IPS-NIHi11 (cell line): ENCODE measurements at regions not wholly inside any gene's neighbourhood (a gene's known extent, or its start where the extent isn't known, plus 50 kb on each side); places are given as distances from the start of the nearest gene placed in this dataset.
"Not testable (repeated sequence)": the region's sequence is repeated elsewhere in the genome, so short reads cannot be mapped to it uniquely, and the experiment has no call there.

Source experiments
- DNase-seq: peaks from one replicate; pipeline ENCODE4 v3.0.0; 2012; ENCODE audit warnings: mixed read lengths, low spot score

- not testable (repeated sequence) for DNase-seq
Measured at GRCh38 chr2:114018464-114018863, 128.6 kb downstream of the ACTR3 start.

GRCh38 chr2:114020668-114021067 is 130.8 kb downstream of the ACTR3 start:
- DNase-seq = no peak

GRCh38 chr2:114022360-114023085 is 132.6 kb downstream of the ACTR3 start:
- no peak for DNase-seq

GRCh38 chr2:114024326-114024725 is 134.4 kb downstream of the ACTR3 start:
- DNase-seq = no peak

DNA sequence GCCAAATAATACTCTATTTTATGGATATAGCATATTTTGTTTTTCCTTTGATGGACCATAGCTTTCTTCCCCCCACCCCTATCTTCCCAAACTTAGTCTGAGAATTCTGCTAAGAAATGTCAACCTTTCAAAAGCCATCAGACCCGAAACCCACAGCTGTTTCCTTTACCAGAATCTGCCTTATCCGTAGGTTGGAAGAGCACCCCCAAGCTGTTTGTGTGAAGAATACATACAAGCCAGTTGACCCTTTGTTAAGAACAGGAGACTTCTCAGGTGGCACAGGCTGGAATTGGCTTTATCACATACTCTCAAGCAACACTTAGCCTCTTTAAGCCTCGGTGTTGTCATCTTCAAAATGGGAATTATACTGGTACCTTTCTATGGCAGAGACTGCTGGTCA is 135.1 kb downstream of the ACTR3 start:
- DNase-seq = no peak

DNA sequence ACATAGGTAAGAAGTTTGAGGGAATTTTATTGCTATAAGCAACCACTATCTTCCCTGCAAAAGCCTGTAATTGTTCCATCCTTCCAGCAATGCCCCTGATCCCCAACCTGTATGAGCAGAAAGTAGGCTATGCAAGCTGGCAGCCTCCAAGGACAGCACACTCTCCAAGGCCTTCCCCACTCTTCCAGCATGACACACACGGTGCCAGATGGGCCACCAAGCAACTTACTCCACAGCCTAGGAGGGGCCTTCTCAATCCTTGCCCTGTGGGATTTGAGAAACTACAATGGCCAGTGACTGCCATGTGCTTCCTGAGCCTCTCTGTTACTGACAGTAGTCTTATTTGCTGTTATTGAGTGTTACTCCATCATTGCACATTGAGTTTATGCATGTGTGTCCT is 137.5 kb downstream of the ACTR3 start:
- no peak for DNase-seq

DNA sequence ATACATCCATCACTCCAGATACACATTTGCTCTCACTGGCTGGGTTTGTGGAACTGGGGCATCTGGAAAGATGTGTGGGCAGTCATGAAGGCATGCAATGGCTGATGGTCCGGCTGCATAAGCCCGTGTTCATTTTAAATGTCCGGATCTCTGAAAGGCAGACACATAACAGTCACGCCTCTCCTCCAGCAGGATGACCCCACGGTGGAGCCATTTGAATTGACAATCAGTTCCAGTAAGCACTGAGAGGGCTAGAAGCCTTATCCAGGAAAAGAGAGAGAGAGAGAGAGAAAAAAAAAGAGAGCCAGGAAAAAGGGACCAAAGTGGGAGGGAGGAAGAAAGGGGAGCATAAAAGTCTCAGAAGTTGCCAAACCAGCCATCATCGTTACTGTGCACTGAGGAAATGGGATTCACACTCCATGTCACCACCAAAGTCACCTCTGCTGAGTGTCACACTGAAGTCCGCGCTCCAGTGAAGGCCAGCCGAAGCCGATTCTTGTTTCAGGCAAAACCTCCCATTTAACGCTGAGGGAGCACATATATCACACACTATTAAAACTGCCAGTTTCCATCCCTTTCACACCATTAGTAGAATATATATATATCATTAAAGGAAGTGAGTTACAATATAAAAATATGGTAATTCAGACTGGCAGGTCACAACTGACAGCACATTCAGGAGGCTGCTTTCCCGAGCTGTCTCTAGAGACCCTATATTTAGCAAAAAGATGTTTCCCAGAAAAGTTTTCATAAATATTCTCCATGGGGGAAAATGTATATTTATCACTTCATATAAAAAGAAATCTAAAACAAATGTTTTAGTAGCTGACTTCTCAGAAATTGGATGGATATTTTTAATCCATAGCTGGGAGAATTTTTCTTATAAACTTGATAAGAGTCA is 142.0 kb downstream of the ACTR3 start:
- DNase-seq = no peak

- no peak for DNase-seq
Measured at GRCh38 chr2:114032705-114033104, 142.8 kb downstream of the ACTR3 start.

DNA sequence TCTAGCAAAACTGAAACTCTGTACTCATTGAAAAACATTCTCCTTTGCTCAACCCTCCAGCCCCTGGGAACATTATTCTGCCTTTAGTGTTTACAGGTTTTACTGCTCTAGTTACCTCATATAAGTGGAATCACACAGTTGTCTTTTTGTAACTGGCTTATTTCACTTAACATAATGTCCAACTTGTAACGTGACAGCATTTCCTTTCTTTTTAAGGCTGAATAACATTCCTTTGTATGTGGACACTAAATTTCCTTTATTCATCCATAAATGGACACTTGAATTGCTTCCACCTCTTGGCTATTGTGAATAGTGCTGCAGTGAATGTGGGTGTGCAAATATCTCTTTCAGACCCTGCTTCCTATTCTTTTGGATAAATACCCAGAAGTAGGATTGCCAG is 144.9 kb downstream of the ACTR3 start:
- no peak for DNase-seq

DNA sequence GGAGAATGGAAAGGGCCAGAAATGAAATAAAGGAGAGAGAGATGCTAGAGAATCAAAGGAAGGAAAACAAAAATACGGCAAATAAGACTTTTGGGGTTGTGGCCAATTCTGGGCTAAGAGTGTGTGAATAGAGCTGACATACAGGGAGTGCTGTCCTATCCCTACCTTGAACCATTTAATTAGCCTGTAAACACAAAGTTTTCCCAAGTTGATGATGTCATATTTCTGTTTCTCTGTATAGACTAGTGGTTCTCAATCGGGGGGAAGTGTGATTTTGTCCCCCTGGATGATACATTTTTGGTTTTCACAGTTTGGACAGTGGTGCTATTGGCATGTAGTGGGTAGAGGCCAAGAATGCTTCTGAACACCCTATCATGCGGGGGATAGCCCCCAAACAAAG is 148.8 kb downstream of the ACTR3 start:
- no peak for DNase-seq

DNA sequence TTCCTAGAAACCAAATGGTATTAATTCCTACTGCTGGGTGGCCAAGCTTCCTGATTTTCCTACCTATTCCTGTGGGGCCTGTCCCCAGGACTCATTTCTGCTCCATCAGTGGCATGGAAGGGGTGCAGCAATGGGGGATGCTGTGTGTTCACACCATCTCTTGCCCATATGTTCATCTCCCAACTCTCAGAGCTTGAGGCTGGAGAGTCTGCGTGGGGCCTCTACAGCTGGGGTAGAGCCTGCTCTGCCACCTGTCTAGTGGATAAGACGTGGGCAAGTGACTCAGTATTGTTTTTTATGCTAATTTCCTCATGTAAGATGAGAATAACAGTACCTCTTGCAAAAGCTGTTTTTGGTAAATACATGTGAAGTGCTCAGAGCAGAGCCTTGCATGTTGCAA is 149.8 kb downstream of the ACTR3 start:
- DNase-seq = no peak

- no peak for DNase-seq
Measured at GRCh38 chr2:114040826-114041225, 150.9 kb downstream of the ACTR3 start.

GRCh38 chr2:114044985-114045384 is 155.1 kb downstream of the ACTR3 start:
- no peak for DNase-seq

DNA sequence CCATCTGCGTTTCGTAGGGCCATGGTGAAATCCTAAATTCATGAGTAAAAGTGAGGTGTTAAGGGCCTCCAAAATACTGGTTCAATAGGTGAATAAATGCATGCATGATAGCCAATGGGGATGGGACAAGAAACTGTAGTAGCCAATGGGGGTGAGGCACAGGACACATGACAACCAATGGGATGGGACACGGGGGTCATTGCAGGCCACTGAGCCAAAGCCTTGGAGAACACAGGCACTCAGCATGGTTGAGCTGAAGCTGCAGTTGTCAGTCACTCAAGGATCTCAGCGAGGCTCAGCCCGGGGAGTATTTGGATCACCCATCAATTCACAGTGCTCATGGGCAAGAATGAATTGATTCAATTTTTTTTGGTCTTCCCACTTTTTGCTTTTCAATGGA is 156.5 kb downstream of the ACTR3 start:
- no peak for DNase-seq

- DNase-seq = no peak
Measured at GRCh38 chr2:114046866-114047435, 157.1 kb downstream of the ACTR3 start.

GRCh38 chr2:114049280-114049679 is 159.4 kb downstream of the ACTR3 start:
- DNase-seq = no peak

GRCh38 chr2:114049826-114050225 is 159.9 kb downstream of the ACTR3 start:
- no peak for DNase-seq

GRCh38 chr2:114056294-114057143 is 166.6 kb downstream of the ACTR3 start:
- no peak for DNase-seq

DNA sequence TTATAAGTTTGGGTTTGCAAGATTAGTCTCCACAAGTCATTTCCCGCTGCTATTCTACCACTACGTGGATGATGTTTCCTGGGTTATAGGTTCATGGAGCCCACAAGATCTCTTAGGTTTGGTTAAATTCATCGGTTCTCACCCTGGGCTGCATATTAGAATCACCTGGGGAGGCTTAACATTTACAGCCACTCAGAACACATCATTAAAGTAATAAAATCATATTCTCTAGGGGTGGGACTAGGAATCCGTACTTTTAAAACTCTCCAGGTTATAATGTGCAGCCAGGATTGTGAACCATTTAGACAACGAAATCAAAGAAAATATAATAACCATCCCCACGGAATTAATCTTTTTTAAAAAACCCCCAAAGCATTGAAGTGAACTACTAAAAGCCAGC is 167.7 kb downstream of the ACTR3 start:
- no peak for DNase-seq

DNA sequence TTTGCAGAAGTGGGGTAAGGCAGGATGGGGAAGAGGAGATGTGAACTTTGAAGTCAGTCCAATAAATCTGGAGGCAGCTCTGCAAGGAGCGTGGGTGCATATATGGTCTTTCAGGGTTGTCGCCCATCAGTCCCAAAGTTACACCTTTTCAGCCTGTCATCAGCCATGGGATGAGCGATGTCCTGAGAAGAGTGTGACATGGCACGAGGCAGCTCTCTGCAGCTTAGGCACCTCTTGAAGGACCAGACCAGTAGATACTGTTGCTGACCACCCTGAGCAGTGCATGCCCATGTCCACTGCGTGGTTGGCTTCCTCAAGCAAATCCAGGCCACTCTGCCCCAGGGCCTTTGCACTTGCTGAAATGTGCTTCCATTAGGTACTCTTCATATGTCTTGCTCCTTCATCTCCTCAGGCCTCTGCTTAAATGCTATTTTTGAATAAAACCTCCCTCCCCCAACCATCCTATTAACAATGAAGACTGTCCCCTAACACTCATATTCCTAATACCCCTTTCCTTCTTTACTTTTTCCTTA is 171.7 kb downstream of the ACTR3 start:
- DNase-seq = no peak

GRCh38 chr2:114063346-114063745 is 173.5 kb downstream of the ACTR3 start:
- no peak for DNase-seq

- no peak for DNase-seq
Measured at GRCh38 chr2:114065731-114066130, 175.8 kb downstream of the ACTR3 start.
